ACC112 (cell line): ENCODE measurements at regions not wholly inside any gene's neighbourhood (a gene's known extent, or its start where the extent isn't known, plus 50 kb on each side); places are given as distances from the start of the nearest gene placed in this dataset.
"Not testable (repeated sequence)": the region's sequence is repeated elsewhere in the genome, so short reads cannot be mapped to it uniquely, and the experiment has no call there.

Experiments used
- H2AFZ ChIP-seq: fragments of 200-600 bp; sonication (generic); one replicate; pipeline ENCODE4 v1.6.0; 2017; ENCODE audit warnings: antibody characterized with exemption, low read length; ENCODE audit not compliant: unreplicated experiment
- H3K27ac ChIP-seq: fragments of 200-600 bp; sonication (generic); 2 replicates; pipeline ENCODE4 v1.5.1; 2014; ENCODE audit warnings: low read depth, mild to moderate bottlenecking, antibody characterized with exemption, low read length, moderate library complexity
- H3K27me3 ChIP-seq: fragments of 200-600 bp; sonication (generic); 2 replicates; pipeline ENCODE4 v1.6.1; 2014; ENCODE audit warnings: mild to moderate bottlenecking, antibody characterized with exemption, low read length, moderate library complexity, mixed read lengths; ENCODE audit not compliant: insufficient read depth
- H3K36me3 ChIP-seq: fragments of 200-600 bp; sonication (generic); 2 replicates; pipeline ENCODE4 v1.6.1; 2016; ENCODE audit warnings: mild to moderate bottlenecking, antibody characterized with exemption, low read length, moderate library complexity, mixed read lengths; ENCODE audit not compliant: insufficient read depth
- H3K4me1 ChIP-seq: fragments of 200-600 bp; sonication (generic); one replicate; pipeline ENCODE4 v1.6.1; 2016; ENCODE audit warnings: low read length, mixed read lengths; ENCODE audit not compliant: insufficient read depth, unreplicated experiment, control insufficient read depth
- H3K4me3 ChIP-seq: fragments of 200-600 bp; sonication (generic); 2 replicates; pipeline ENCODE4 v1.5.1; 2014; ENCODE audit warnings: mild to moderate bottlenecking, low read depth, low read length
- H3K79me2 ChIP-seq: fragments of 200-600 bp; sonication (generic); one replicate; pipeline ENCODE4 v1.6.0; 2016; ENCODE audit warnings: low read length; ENCODE audit not compliant: control insufficient read depth, unreplicated experiment, insufficient read depth

GRCh38 chr9:79477241-79477840 is 94.4 kb upstream of the TLE4 start:
- Histone ChIP-seq H2AFZ (no peak overlapping the region), H3K4me1 (peaks cover 10% of the 10 kb centered on the region), H3K27me3 (no peaks in the 10 kb centered on the region), H3K4me3 (no peak overlapping the region), H3K27ac (no peak overlapping the region), H3K36me3 (no peaks in the 10 kb centered on the region), H3K79me2 (no peaks in the 10 kb centered on the region)

- H2AFZ ChIP-seq: no peak overlapping the region
- H3K4me3 ChIP-seq: no peak overlapping the region
- H3K4me1 ChIP-seq: peaks cover 12% of the 10 kb centered on the region
- H3K79me2 ChIP-seq: no peaks in the 10 kb centered on the region
- no peak overlapping the region for H3K27ac ChIP-seq
- H3K27me3 ChIP-seq: no peaks in the 10 kb centered on the region
- no peaks in the 10 kb centered on the region for H3K36me3 ChIP-seq
Observed at GRCh38 chr9:79477955-79478771, 93.6 kb upstream of the TLE4 start.

GRCh38 chr9:79480639-79481038 is 91.1 kb upstream of the TLE4 start:
- Histone ChIP-seq H3K79me2 (no peaks in the 10 kb centered on the region), H3K36me3 (no peaks in the 10 kb centered on the region), H3K4me3 (no peak overlapping the region), H2AFZ (no peak overlapping the region), H3K27ac (no peak overlapping the region), H3K4me1 (peaks cover 12% of the 10 kb centered on the region), H3K27me3 (no peaks in the 10 kb centered on the region)

DNA sequence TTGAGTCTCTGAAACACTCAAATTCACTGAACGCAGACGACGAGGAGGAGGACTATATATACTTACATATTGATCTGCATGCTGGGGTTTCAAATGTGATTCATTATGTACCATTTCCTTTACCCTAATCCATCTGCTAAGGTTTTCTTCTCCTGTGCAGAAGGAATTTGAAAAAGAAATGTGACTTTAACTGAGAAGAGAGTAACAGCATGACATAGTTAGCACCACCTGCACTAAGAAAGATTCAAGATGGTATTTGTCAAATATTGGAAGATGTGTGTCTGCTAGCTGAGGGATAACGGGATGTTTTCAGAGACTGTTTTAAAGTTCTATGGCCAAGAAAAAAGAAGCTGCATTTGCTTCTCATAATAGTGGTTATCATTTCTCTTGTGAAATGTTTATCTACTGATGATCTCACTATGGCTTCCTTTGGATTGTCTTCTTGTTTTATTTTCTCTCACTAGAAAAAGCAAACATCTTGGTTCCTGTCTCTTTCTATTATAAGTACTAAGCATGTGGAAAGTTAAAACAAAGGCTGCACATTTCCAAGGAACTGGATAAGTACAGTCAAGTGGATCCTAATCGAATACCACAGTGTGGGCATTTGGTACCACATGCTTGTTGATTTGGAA is 89.8 kb upstream of the TLE4 start:
- Histone ChIP-seq H2AFZ (peak overlapping the region; percentile 58), H3K36me3 (no peaks in the 10 kb centered on the region), H3K79me2 (no peaks in the 10 kb centered on the region), H3K27me3 (no peaks in the 10 kb centered on the region), H3K27ac (no peak overlapping the region), H3K4me3 (peak overlapping the region; percentile 3; the same call in 1 of the 2 replicates), H3K4me1 (peaks cover 12% of the 10 kb centered on the region)

DNA sequence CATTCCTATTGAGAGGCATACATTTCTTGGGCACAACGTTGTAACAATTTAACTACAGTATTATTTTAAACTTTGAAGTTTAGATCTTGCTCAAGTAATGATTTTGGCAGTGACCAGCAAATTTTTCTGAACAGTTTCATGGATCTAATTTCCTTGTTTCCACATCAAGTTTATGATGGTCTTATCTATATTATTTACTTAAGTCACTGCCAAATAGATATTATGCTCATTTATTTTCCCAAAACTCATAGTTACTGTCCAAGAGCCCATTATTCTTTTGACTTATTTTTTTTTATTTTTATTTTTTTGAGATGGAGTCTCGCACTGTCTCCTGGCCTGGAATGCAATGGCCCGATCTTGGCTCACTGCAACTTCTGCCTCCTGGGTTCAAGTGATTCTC is 86.5 kb upstream of the TLE4 start:
- Histone ChIP-seq H2AFZ (no peak overlapping the region), H3K4me3 (no peak overlapping the region), H3K36me3 (no peaks in the 10 kb centered on the region), H3K79me2 (no peaks in the 10 kb centered on the region), H3K27me3 (no peaks in the 10 kb centered on the region), H3K27ac (no peak overlapping the region), H3K4me1 (peaks cover 35% of the 10 kb centered on the region)

GRCh38 chr9:79489261-79490000 is 82.3 kb upstream of the TLE4 start:
- H3K4me1 ChIP-seq: peaks cover 24% of the 10 kb centered on the region
- peak overlapping the region; percentile 95 for H2AFZ ChIP-seq
- H3K27ac ChIP-seq: peak overlapping the region; percentile 73
- H3K36me3 ChIP-seq: no peaks in the 10 kb centered on the region; the same call in 1 of the 2 replicates
- no peaks in the 10 kb centered on the region for H3K27me3 ChIP-seq
- H3K79me2 ChIP-seq: no peaks in the 10 kb centered on the region
- H3K4me3 ChIP-seq: peak overlapping the region; percentile 64

- Histone ChIP-seq H2AFZ (no peak overlapping the region), H3K27ac (no peak overlapping the region), H3K79me2 (no peaks in the 10 kb centered on the region), H3K36me3 (no peaks in the 10 kb centered on the region; the same call in 1 of the 2 replicates), H3K4me1 (peaks cover 24% of the 10 kb centered on the region), H3K4me3 (no peak overlapping the region), H3K27me3 (no peaks in the 10 kb centered on the region)
Observed at GRCh38 chr9:79490657-79491248, 81.0 kb upstream of the TLE4 start.

DNA sequence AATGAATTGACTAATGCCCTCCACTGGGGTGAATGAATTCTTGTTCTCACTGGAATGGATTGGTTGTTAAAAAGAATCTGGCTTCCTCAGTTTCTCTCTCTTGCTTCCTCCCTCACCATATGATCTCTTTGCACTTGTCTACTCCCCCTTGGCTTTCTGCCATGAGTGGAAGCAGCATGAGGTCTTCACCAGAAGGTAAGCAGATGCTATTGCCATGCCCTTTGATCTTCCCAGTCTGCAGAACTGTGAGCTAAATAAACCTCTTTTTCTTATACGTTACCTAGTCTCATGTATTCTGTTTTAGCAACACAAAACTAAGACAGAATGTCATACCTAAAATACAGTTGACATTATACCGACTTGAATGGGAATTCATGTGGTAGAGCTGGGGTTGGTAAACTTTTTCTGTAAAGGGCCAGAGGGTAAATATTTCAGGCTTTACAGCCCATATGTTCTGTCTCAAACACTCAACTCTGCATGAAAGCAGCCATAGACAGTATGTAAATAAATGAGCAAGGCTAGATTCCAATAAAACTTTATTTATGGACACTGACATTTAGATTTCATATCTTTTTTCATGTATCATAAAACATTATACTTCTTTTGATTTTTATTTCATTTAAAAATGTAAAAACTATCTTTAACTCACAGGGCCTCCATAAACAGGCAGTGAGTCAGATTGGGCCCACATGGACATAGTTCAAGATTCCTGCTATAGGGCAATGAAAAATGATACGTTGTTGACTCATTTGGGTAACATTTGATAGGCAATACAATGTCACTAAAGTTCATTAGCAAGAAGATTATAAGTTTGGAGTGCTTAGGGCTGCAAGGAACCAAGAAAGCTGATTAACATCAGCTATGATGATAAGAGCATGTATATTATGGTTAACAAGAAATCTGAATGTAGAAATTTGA is 79.4 kb upstream of the TLE4 start:
- Histone ChIP-seq H2AFZ (no peak overlapping the region), H3K27ac (no peak overlapping the region), H3K27me3 (no peaks in the 10 kb centered on the region), H3K79me2 (no peaks in the 10 kb centered on the region), H3K4me3 (no peak overlapping the region), H3K4me1 (peaks cover 24% of the 10 kb centered on the region), H3K36me3 (no peaks in the 10 kb centered on the region; the same call in 1 of the 2 replicates)

DNA sequence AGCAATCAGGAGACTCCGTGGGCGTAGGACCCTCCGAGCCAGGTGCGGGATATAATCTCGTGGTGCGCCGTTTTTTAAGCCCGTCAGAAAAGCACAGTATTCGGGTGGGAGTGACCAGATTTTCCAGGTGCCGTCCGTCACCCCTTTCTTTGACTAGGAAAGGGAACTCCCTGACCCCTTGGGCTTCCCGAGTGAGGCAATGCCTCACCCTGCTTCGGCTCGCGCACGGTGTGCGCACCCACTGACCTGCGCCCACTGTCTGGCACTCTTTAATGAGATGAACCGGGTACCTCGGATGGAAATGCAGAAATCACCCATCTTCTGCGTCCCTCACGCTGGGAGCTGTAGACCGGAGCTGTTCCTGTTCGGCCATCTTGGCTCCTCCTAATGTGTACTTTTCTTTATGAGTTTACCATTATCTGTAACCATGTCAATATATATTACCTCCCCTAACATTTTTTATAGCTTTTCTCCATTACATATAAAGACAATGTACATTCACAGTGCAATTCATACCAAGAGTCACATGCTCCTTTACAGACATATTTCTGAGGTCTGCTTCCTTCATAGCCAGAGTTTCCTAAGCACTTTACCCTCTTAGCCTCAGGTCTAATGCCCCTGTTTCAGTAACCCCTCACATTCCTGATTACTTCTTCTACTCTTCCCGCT is 71.4 kb upstream of the TLE4 start:
- not testable (repeated sequence) for H3K4me3 ChIP-seq, H3K4me1 ChIP-seq, H3K36me3 ChIP-seq, H3K27ac ChIP-seq, H3K79me2 ChIP-seq, H2AFZ ChIP-seq, H3K27me3 ChIP-seq
